Calu3 (cell line): ENCODE measurements at regions not wholly inside any gene's neighbourhood (a gene's known extent, or its start where the extent isn't known, plus 50 kb on each side); places are given as distances from the start of the nearest gene placed in this dataset.

ENCODE experiments used
- BruUV-seq: library from RNA; stranded (reverse); fragments of 400-500 nt; replicated peaks from 2 replicates; lab custom pipeline; 2021; lab: Mats Ljungman, UMichigan
- CTCF ChIA-PET: fragments of 300-600 bp; sonication (Branson Sonifier 250); formaldehyde crosslinking; loops from one replicate; lab custom pipeline; 2022; ENCODE audit warnings: antibody characterized with exemption; lab: Charles Lee
- DNase-seq: peaks from one replicate; pipeline ENCODE4 v3.0.0; 2022
- H3K27ac Mint-ChIP-seq: one replicate; pipeline ENCODE4 v1.8.0; 2022; ENCODE audit warnings: mixed read lengths; ENCODE audit not compliant: unreplicated experiment
- H3K27me3 Mint-ChIP-seq: one replicate; pipeline ENCODE4 v1.8.0; 2022; ENCODE audit warnings: mixed read lengths; ENCODE audit not compliant: unreplicated experiment
- H3K36me3 Mint-ChIP-seq: one replicate; pipeline ENCODE4 v1.8.0; 2022; ENCODE audit warnings: mild to moderate bottlenecking, moderate library complexity, mixed read lengths; ENCODE audit not compliant: insufficient read depth, unreplicated experiment
- H3K4me1 Mint-ChIP-seq: one replicate; pipeline ENCODE4 v1.8.0; 2022; ENCODE audit warnings: mild to moderate bottlenecking, low read depth, mixed read lengths; ENCODE audit not compliant: unreplicated experiment
- H3K4me3 Mint-ChIP-seq: one replicate; pipeline ENCODE4 v1.8.0; 2022; ENCODE audit warnings: mild to moderate bottlenecking, low read depth, moderate library complexity, mixed read lengths; ENCODE audit not compliant: unreplicated experiment
- H3K9me3 Mint-ChIP-seq: one replicate; pipeline ENCODE4 v1.8.0; 2022; ENCODE audit warnings: low read depth, mixed read lengths; ENCODE audit not compliant: unreplicated experiment
- intact Hi-C: fragments of 100-400 bp; cut with micrococcal nuclease; formaldehyde crosslinking; loops from one replicate; pipeline ENCODE4 v1.10.0; 2022; ENCODE audit not compliant: unreplicated experiment
- TF ChIP-seq, protein P1 (sequence below): fragments of 200-600 bp; IDR thresholded peaks from one replicate; pipeline ENCODE4 v1.8.0; 2022; ENCODE audit warnings: antibody characterized with exemption; ENCODE audit not compliant: unreplicated experiment

DNA sequence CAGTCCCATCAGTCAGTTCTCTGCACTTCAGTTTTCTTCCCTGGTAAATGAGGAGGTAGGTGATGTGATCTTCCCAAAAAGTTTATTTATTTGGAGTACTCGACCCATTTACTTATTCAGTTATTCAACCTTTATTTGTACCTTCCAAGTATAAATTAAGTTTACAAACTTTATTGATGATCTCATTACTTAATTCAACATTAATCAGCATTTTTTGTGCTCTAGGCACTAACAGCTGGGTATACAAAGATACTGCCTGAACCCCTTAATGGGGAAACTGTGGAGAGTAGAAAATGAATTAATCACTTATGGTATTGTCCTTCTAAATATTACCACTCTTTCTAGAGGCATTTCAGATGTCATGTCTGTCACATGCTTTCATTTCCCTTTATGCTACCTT lies 293.3 kb downstream of the DLEU7 start:
- Mint-ChIP-seq H3K4me3 (no peak overlapping the region), H3K27me3 (no peaks in the 10 kb centered on the region), H3K36me3 (no peaks in the 10 kb centered on the region), H3K4me1 (no peaks in the 10 kb centered on the region), H3K9me3 (no peaks in the 10 kb centered on the region), H3K27ac (no peak overlapping the region)
- CTCF ChIA-PET = no interaction called here
- DNase-seq = no peak
- no TSS peak for BruUV-seq
- intact Hi-C loops = no loop called here
- TF ChIP-seq, protein P1, sequence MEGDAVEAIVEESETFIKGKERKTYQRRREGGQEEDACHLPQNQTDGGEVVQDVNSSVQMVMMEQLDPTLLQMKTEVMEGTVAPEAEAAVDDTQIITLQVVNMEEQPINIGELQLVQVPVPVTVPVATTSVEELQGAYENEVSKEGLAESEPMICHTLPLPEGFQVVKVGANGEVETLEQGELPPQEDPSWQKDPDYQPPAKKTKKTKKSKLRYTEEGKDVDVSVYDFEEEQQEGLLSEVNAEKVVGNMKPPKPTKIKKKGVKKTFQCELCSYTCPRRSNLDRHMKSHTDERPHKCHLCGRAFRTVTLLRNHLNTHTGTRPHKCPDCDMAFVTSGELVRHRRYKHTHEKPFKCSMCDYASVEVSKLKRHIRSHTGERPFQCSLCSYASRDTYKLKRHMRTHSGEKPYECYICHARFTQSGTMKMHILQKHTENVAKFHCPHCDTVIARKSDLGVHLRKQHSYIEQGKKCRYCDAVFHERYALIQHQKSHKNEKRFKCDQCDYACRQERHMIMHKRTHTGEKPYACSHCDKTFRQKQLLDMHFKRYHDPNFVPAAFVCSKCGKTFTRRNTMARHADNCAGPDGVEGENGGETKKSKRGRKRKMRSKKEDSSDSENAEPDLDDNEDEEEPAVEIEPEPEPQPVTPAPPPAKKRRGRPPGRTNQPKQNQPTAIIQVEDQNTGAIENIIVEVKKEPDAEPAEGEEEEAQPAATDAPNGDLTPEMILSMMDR = no peak

DNA sequence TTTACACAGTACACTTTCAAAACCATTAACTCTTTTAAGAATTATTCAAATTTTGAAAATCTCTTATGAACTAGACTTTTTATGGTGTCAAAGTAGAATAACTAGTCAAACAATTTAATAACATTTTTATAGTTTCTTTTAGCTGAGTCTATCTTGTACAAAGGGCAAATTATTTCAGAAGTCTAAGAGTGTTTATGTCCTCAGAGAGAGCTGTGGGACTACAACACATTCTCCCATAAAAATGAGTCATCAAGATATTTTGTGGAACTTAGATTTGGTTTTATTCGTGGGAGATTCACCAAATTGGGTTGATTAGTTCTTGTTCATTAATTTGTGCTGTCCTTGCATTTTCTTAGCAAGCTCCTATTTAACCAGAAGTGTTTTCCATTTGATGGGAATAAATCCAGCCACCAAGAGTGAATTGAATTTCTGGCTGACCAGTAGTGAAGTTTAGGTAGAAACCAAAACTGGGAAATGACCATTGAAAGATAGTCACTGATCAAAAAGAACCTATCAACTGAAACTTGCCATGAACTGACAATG lies 291.0 kb downstream of the DLEU7 start:
- Mint-ChIP-seq H3K4me1 (no peaks in the 10 kb centered on the region), H3K4me3 (no peak overlapping the region), H3K9me3 (no peaks in the 10 kb centered on the region), H3K36me3 (no peaks in the 10 kb centered on the region), H3K27ac (no peak overlapping the region), H3K27me3 (no peaks in the 10 kb centered on the region)
- BruUV-seq = no TSS peak
- intact Hi-C loops = no loop called here
- CTCF ChIA-PET = no interaction called here
- DNase-seq = no peak
- TF ChIP-seq, protein P1 = no peak

DNA sequence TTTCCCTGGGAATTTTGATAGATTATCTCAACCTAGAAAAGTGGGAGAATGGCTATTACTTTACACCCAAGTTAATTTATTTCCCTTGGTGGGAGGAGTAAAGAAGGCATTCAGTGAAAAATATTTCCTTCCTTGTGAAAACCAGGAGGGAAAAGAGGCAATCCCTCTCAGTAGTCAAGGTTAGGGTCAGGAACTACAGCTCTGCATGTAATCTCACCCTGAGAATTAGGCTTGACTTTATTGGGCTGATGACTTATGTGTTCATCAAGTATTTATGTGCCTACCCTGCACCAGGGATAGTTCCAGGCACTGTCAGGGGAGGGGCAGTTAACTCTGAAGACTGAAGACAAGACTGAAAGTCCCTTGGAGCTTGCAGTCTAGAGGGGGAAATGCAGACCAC lies 281.8 kb downstream of the DLEU7 start:
- Mint-ChIP-seq H3K9me3 (peaks cover 3% of the 10 kb centered on the region), H3K4me1 (no peaks in the 10 kb centered on the region), H3K36me3 (no peaks in the 10 kb centered on the region), H3K27me3 (no peaks in the 10 kb centered on the region), H3K4me3 (no peak overlapping the region), H3K27ac (no peak overlapping the region)
- CTCF ChIA-PET = no interaction called here
- intact Hi-C loops = no loop called here
- no TSS peak for BruUV-seq
- no peak for DNase-seq
- TF ChIP-seq, protein P1 = no peak

DNA sequence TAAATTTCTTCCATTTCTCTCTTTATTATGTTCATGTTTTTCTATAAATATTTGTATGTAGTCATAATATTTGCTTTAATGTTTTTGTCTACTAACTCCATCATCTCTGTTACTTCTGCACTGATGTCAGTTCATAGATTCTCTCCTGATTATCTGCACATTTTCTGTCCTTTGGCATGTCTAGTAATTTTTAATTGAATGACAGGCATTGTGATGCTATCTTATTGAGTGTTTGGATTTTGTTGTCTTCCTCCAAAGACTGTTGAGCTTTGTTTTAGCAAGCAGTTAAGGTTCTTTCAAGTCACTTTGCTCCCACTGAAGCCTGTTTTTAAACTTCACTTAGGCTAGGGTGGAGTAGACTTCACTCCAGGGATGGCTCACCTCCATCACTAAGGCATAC lies 276.8 kb downstream of the DLEU7 start:
- Mint-ChIP-seq H3K27me3 (no peaks in the 10 kb centered on the region), H3K4me1 (no peaks in the 10 kb centered on the region), H3K9me3 (peaks cover 3% of the 10 kb centered on the region), H3K4me3 (no peak overlapping the region), H3K27ac (no peak overlapping the region), H3K36me3 (no peaks in the 10 kb centered on the region)
- DNase-seq = no peak
- intact Hi-C loops = no loop called here
- TF ChIP-seq, protein P1 = no peak
- CTCF ChIA-PET = interaction anchor here (0.6 kb wide), 1 partner anchor 1357 kb away, joined by 3 read pairs; no protein-coding TSS in a partner anchor
- BruUV-seq = no TSS peak
